HAP-1 (cell line): ENCODE measurements at regions not wholly inside any gene's neighbourhood (a gene's known extent, or its start where the extent isn't known, plus 50 kb on each side); places are given as distances from the start of the nearest gene placed in this dataset.
"Not testable (repeated sequence)": the region's sequence is repeated elsewhere in the genome, so short reads cannot be mapped to it uniquely, and the experiment has no call there.

Experiments used
- DNase-seq, 2 experiments: peaks; one replicate each; pipeline ENCODE4 v3.0.0-alpha.2; 2016 to 2020; ENCODE audit warnings: low spot score in 2 of 2
- H3K27me3 ChIP-seq: fragments of 250-450 bp; sonication (Bioruptor Pico); 2 replicates; pipeline ENCODE4 v1.5.1; 2020; ENCODE audit warnings: low read depth, mild to moderate bottlenecking, moderate library complexity
- H3K36me3 ChIP-seq: fragments of 250-450 bp; sonication (Bioruptor Pico); replicated peaks from 2 replicates; pipeline ENCODE4 v1.5.1; 2020; ENCODE audit warnings: mild to moderate bottlenecking
- H3K4me1 ChIP-seq: fragments of 250-450 bp; sonication (Bioruptor Pico); 2 replicates; pipeline ENCODE4 v1.5.1; 2020; ENCODE audit warnings: mild to moderate bottlenecking
- H3K4me3 ChIP-seq: fragments of 250-450 bp; sonication (Bioruptor Pico); 2 replicates; pipeline ENCODE4 v1.5.1; 2020; ENCODE audit warnings: mild to moderate bottlenecking, moderate library complexity
- H3K9me3 ChIP-seq: fragments of 250-450 bp; sonication (Bioruptor Pico); 2 replicates; pipeline ENCODE4 v1.5.1; 2020; ENCODE audit warnings: mild to moderate bottlenecking, moderate library complexity
- in situ Hi-C: fragments of 300-500 bp; cut with MboI; formaldehyde crosslinking; loops from 3 replicates; pipeline ENCODE4 v1.14.3; 2020; ENCODE audit warnings: low sequenced_read_pairs, inconsistent platforms, mixed read lengths

DNA sequence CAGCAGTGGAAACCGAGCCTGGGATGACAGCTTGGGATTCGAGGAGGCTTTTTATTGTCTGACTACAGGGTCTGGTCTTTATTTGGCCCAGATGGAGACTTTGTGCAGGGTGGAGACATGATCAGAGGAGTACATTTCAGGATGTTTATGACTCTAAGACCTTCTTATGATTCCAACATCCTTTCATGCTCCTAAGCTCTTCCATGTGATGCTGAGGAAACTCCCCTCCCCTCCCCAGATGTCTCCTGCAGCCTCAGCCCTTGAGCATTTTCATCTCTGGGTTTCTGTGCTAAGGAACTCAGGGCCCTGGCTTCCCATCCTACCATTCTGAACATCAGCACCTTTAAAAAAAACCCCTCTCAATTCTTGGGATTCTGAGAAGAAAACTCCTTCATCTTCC is 186.6 kb downstream of the SOX4 start:
- no peak overlapping the region for H3K4me3 ChIP-seq
- H3K4me1 ChIP-seq, result no peaks in the 10 kb centered on the region
- H3K9me3 ChIP-seq, result no peaks in the 10 kb centered on the region; the same call in 1 of the 2 replicates
- DNase-seq, result no peak
- H3K36me3 ChIP-seq, result no peaks in the 10 kb centered on the region
- no peaks in the 10 kb centered on the region for H3K27me3 ChIP-seq
- in situ Hi-C loops, result no loop called here

DNA sequence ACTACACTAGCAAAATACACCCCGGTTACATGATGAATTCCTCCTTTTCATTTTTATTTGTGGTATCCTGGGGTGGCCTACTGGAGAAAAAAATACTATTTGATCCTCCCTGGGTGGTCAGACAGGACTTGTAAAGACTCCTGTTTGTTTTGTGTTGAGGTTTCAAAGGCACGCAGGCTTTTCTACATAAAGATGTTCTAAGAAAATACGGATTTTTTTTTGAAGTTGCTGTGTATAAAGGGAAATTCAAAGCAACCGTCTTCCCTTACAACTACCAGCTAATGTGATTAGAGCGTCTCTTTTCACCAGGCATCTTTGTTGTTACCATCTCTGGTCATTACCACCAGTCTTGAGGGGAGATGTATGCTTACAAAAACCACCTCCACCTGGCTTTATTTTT is 187.1 kb downstream of the SOX4 start:
- Histone ChIP-seq H3K27me3 (no peaks in the 10 kb centered on the region), H3K9me3 (no peaks in the 10 kb centered on the region; the same call in 1 of the 2 replicates), H3K4me1 (no peaks in the 10 kb centered on the region), H3K36me3 (no peaks in the 10 kb centered on the region), H3K4me3 (no peak overlapping the region)
- no peak for DNase-seq
- in situ Hi-C loops, result no loop called here

DNA sequence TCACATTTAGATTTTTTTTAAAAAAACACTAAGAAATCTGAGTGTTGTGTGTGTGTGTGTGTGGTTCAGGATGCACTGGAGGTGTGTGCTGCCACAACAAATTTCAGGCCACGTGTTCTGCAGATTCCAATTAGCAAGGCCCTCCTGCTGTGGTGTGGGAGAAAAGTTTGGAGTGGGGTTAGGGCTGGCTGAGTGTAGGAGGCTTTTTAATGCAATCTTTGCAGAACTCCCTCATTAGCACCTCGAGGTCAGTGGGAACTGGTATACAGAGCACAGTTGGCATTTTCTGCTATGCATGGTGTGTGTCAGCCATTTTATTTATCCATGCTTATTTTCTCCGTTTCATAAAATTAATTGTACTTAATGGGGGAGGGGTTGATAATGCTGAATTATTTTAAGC is 187.6 kb downstream of the SOX4 start:
- no peaks in the 10 kb centered on the region for H3K36me3 ChIP-seq
- in situ Hi-C loops, result no loop called here
- H3K4me1 ChIP-seq, result no peaks in the 10 kb centered on the region
- DNase-seq, result no peak
- no peaks in the 10 kb centered on the region; the same call in 1 of the 2 replicates for H3K9me3 ChIP-seq
- no peak overlapping the region for H3K4me3 ChIP-seq
- no peaks in the 10 kb centered on the region for H3K27me3 ChIP-seq

DNA sequence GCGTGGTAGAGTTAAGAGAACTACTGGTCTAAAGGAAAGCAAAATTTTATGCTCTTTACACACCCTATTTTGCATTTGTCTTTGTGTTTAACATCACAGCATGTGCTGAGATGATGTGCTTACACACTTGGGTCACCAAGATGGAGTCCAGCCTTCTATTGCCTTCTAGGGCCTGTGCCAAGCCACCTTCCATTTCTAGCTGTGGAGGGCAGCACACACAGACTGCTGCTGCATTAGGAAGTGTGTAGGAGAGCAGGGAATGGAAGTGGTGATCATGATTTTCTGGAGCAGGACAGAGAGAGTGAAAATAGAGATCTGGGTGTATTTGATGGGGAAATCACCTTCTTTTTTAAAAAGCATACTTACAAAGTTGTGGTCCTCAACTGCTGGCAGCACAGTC is 191.6 kb downstream of the SOX4 start:
- Histone ChIP-seq H3K36me3 (no peaks in the 10 kb centered on the region), H3K4me1 (no peaks in the 10 kb centered on the region), H3K27me3 (no peaks in the 10 kb centered on the region), H3K9me3 (no peaks in the 10 kb centered on the region; the same call in 1 of the 2 replicates), H3K4me3 (no peak overlapping the region)
- in situ Hi-C loops, result no loop called here
- no peak for DNase-seq

DNA sequence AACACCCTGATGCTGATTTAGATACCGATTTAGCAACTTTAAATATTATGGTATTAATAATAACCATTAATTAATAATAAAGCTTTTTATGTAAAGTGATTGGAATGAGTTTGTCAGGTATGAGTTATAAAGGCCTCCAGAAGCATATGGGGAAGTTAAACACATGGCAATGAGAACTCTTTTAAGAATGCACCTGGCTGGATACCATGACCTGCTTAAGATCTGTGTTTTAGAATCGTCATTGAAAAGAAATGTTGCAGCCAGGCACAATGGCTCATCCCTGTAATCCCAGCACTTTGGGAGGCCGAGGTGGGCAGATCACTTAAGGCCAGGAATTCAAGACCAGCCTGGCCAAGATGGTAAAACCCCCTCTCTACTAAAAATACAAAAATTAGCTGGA is 197.5 kb downstream of the SOX4 start:
- Histone ChIP-seq H3K9me3 (no peaks in the 10 kb centered on the region), H3K4me1 (no peaks in the 10 kb centered on the region), H3K36me3 (no peaks in the 10 kb centered on the region), H3K27me3 (no peaks in the 10 kb centered on the region), H3K4me3 (no peak overlapping the region)
- no peak for DNase-seq
- in situ Hi-C loops, result no loop called here

DNA sequence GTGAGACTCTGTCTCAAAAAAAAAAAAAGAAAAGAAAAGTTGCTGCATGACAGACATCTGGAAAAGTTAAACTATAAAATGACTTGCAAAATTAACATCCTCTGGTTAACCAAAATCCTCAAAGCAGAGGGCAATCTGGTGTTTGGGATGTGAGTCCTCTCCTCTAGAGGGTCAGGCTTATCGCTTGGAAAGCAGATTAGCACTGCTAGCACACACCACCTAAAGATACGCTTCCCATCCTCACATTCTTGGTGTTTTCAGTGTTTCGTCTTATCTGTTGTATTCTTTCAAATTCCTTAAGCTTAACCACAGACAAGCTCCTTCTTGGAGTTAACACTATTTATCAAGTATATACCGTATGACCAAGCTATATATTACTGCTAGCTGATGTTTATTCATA is 198.0 kb downstream of the SOX4 start:
- no peaks in the 10 kb centered on the region for H3K27me3 ChIP-seq
- no peak for DNase-seq
- H3K9me3 ChIP-seq, result no peaks in the 10 kb centered on the region
- no peaks in the 10 kb centered on the region for H3K36me3 ChIP-seq
- no peak overlapping the region for H3K4me3 ChIP-seq
- in situ Hi-C loops, result no loop called here
- H3K4me1 ChIP-seq, result no peaks in the 10 kb centered on the region

DNA sequence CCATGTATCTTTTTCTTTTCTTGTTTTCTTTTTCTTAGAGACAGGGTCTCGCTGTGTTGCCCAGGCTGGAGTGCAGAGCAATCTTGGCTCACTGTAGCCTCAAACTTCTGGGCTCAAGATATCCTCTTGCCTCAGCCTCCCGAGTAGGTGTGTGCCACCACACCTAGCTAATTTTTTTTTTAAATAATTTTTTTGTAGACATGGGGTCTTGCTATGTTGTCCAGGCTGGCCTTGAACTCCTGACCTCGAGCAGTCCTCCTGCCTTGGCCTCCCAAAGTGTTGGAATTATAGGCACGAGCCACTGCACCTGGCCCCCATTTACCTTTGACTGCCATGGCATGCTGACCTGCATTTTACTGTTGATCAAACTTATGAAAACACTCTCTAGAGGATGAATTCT is 198.6 kb downstream of the SOX4 start:
- in situ Hi-C loops, result no loop called here
- no peaks in the 10 kb centered on the region for H3K9me3 ChIP-seq

DNA sequence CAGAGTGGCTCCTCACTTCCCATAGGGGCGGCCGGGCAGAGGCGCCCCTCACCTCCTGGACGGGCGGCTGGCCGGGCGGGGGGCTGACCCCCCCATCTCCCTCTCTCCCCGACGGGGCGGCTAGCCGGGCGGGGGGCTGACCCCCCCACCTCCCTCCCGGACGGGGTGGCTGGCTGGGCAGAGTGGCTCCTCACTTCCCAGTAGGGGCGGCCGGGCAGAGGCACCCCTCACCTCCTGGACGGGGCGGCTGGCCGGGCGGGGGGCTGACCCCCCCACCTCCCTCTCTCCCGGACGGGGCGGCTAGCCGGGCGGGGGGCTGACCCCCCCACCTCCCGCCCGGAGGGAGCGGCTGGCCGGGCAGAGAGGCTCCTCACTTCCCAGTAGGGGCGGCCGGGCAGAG is 203.4 kb downstream of the SOX4 start:
- in situ Hi-C loops, H3K4me1 ChIP-seq, H3K9me3 ChIP-seq, H3K27me3 ChIP-seq, H3K36me3 ChIP-seq, DNase-seq, H3K4me3 ChIP-seq: not testable (repeated sequence)

More for the DNA sequence above, 198.6 kb downstream of the SOX4 start:
- H3K27me3 ChIP-seq, result no peaks in the 10 kb centered on the region
- H3K36me3 ChIP-seq, result no peaks in the 10 kb centered on the region
- no peak overlapping the region for H3K4me3 ChIP-seq
- DNase-seq, result no peak
- H3K4me1 ChIP-seq, result no peaks in the 10 kb centered on the region

DNA sequence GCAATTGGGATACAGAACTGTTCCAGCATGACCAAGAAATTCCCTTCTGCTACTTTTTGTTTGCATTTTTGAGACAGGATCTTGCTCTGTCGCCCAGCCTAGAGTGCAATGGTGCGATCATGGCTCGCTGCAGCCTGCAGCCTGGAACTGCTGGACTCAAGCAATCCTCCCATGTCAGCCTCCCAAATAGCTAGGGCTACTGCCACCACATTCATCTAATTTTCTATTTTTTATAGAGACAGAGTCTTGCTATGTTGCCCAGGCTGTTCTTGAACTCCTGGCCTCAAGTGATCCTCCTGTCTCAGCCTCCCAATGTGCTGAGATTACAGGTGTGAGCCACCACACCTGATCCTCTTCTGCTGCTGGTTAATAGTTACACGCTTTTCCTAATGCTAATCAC is 204.9 kb downstream of the SOX4 start:
- Histone ChIP-seq H3K27me3 (no peaks in the 10 kb centered on the region), H3K9me3 (no peaks in the 10 kb centered on the region), H3K4me3 (no peak overlapping the region), H3K36me3 (no peaks in the 10 kb centered on the region), H3K4me1 (no peaks in the 10 kb centered on the region)
- no peak for DNase-seq
- in situ Hi-C loops, result no loop called here

DNA sequence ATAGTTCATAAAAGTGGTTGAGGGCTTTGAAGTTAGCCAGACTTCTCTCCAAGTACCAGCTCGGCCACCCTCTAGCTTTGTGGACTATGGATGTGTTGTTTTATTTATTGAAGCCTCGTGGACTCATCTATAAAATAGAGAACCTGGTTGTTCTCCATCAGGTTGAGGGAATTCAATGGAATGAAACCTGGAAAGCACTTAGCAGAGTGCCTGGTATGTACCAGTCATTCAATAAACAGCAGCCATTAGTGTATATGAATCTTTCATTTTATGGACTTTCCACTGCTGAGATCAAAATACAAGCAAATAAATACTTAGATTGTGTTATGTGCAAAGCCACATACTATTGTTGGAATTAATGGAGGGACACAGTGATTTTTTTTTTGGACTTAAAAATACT is 206.8 kb downstream of the SOX4 start:
- Histone ChIP-seq H3K9me3 (no peaks in the 10 kb centered on the region), H3K27me3 (no peaks in the 10 kb centered on the region), H3K4me1 (no peaks in the 10 kb centered on the region), H3K36me3 (no peaks in the 10 kb centered on the region), H3K4me3 (no peak overlapping the region)
- in situ Hi-C loops, result no loop called here
- no peak for DNase-seq

DNA sequence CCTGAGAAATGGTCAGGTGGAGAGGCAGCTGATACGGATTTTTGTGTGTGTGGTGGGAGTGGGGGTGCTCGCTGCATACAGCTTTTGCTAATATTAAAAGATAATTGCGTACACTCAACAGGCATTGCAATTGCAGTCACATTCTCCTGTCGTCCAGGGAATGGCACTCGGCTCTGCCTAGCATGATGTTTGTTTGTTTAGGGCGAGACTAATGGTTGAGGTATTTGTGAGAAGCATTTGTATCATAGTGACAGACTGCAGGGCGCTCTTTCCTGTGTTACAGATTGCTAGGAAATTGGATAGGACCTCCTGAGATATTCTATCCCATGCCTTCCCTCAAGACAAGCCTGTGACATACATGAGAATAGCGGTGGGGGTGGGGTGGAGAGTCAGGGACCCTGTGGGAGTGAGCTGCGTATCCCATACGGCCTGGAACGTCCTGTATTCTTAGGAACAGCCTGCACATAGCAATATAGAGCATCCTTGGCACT is 207.4 kb downstream of the SOX4 start:
- DNase-seq, result no peak
- no peaks in the 10 kb centered on the region for H3K27me3 ChIP-seq
- no peaks in the 10 kb centered on the region for H3K9me3 ChIP-seq
- H3K36me3 ChIP-seq, result no peaks in the 10 kb centered on the region
- in situ Hi-C loops, result no loop called here
- H3K4me3 ChIP-seq, result no peak overlapping the region
- H3K4me1 ChIP-seq, result no peaks in the 10 kb centered on the region

DNA sequence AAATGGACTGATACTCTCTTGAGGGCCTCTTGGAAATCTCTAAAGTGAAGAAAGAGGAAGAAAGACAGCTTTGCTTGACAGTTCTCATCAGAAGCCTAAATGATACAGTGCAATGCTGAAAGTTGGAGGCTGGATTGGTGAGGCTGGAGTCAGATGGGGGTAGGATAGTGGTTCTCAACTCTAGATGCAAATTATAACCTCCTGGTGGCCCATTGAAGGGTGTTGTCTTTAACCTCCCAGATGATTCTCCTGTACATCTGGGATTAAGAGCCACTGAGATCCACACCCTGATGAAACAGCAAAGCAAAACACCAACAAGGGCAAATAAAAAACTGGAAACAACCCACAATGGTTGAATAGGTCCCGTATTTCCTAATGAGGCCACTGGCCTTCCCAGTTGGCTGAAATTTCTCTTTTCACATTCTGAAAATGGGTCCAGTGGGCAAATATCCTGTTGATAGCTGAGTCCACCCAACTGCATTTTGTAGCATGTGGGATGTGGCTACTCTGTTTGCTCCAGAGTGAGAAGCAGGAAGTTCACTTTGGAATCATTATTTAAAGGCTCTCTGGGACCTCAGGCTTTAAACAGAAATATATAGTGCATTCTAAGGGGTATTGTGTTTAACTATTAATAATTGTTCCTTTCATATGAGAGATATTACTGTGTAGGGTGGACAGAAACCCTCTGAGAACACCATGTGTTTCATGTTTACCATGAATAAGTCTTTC is 208.1 kb downstream of the SOX4 start:
- no peaks in the 10 kb centered on the region for H3K4me1 ChIP-seq
- H3K9me3 ChIP-seq, result no peaks in the 10 kb centered on the region
- no peaks in the 10 kb centered on the region for H3K36me3 ChIP-seq
- in situ Hi-C loops, result no loop called here
- H3K4me3 ChIP-seq, result no peak overlapping the region
- DNase-seq, result no peak
- H3K27me3 ChIP-seq, result no peaks in the 10 kb centered on the region

DNA sequence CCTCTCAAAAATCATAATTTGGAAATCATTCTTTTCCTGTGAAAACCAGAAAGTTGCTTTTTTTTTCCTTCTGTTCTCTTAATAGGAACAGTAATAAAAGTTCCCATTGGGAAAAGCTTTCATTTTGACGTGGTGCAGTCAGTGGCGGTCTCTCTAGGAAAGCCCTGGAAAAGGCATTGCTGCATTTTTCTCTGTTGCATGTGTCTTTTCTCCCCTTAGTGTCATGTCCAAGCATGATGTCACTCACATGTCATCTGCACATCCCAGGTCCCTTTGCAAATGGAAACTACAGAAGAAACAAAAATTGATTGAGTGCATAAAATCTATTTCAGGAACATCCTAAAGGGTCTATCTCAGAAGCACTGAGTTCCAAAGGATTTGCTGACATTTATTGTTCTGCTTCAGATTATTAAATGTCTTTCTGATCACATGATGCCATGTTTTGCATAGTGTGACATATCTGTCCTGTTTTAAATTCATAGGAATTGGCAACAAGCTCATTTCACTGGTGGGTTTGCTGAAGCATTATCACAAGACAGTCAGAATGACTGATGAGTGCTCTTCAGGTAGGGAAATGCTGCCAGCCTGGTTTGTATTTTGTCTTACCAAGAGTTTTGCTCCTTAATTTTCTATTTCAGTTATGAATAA is 208.7 kb downstream of the SOX4 start:
- Histone ChIP-seq H3K36me3 (no peaks in the 10 kb centered on the region), H3K4me3 (no peak overlapping the region), H3K27me3 (no peaks in the 10 kb centered on the region), H3K9me3 (no peaks in the 10 kb centered on the region), H3K4me1 (no peaks in the 10 kb centered on the region)
- in situ Hi-C loops, result no loop called here
- DNase-seq, result no peak

DNA sequence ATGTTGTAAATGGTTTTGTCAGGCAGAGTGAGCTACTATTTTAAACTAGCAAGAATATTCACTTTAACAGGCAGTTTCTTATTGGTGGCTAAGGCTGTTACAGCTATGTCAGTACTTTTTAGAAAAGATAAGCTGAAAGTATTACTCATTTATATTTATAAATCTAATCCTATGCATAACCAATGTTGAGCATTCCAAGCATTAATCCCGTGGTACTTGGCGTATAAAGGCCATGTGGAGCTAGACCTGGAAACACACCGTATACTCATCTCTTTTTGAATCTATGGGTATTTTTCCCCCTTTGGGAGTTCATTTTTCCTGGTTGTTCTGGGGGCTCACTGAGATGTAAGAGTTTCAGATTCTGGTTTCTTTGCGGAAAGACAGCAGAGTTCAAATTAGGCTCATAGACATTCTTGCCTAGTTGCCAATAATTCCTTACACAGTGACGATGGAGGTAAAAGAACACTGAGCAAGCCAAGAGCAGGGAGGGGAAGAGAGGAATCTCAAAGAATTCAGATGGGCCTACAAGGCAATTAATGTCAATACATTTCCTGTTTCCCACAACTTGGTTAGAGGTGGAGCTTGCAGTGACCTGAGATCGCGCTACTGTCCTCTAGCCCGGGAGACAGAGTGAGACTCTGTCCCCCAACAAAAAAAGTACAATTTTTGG is 211.5 kb downstream of the SOX4 start:
- Histone ChIP-seq H3K27me3 (no peaks in the 10 kb centered on the region), H3K4me1 (no peaks in the 10 kb centered on the region), H3K4me3 (no peak overlapping the region), H3K36me3 (no peaks in the 10 kb centered on the region), H3K9me3 (no peaks in the 10 kb centered on the region)
- in situ Hi-C loops, result no loop called here
- DNase-seq, result no peak
